Upper lobe of right lung (tissue), 1 donor: ENCODE measurements at regions not wholly inside any gene's neighbourhood (a gene's known extent, or its start where the extent isn't known, plus 50 kb on each side); places are given as distances from the start of the nearest gene placed in this dataset.

Experiments used
- ATAC-seq: fragments of 200-7000 bp; cut with Tn5 transposase; one replicate; pipeline ENCODE4 v1.9.1; 2020; ENCODE audit warnings: mild to moderate bottlenecking, moderate library complexity
- DNase-seq: peaks from one replicate; pipeline ENCODE4 v3.0.0-alpha.2; 2020
- H3K27ac ChIP-seq: fragments of 200-600 bp; one replicate; pipeline ENCODE4 v1.8.0; 2022
- H3K27me3 ChIP-seq: fragments of 200-600 bp; one replicate; pipeline ENCODE4 v1.8.0; 2022; ENCODE audit warnings: mild to moderate bottlenecking
- H3K36me3 ChIP-seq: fragments of 200-600 bp; one replicate; pipeline ENCODE4 v1.8.0; 2022
- H3K4me1 ChIP-seq: fragments of 200-600 bp; one replicate; pipeline ENCODE4 v1.8.0; 2022
- H3K4me3 ChIP-seq: fragments of 200-600 bp; one replicate; pipeline ENCODE4 v1.8.0; 2022; ENCODE audit warnings: mild to moderate bottlenecking
- H3K9me3 ChIP-seq: fragments of 200-600 bp; one replicate; pipeline ENCODE4 v1.8.0; 2022
- intact Hi-C: fragments of 100-400 bp; cut with DNase I; formaldehyde crosslinking; loops from one replicate; pipeline ENCODE4 v1.11.0; 2022
- TF ChIP-seq, protein P1 (sequence below): fragments of 200-600 bp; IDR thresholded peaks from one replicate; pipeline ENCODE4 v1.8.0; 2022; ENCODE audit warnings: antibody characterized with exemption
- donor health status: DM: no; HTN: yes; CAD: no; lungs with severe emphysema.

- Histone ChIP-seq H3K27me3 (no peaks in the 10 kb centered on the region), H3K9me3 (no peaks in the 10 kb centered on the region), H3K36me3 (no peaks in the 10 kb centered on the region), H3K4me3 (no peak overlapping the region), H3K4me1 (no peaks in the 10 kb centered on the region), H3K27ac (no peak overlapping the region)
- no peak for DNase-seq
- intact Hi-C loops: loop anchor here (10.0 kb wide), 1 partner anchor 179 kb away; no protein-coding TSS in a partner anchor
- TF ChIP-seq, protein P1, sequence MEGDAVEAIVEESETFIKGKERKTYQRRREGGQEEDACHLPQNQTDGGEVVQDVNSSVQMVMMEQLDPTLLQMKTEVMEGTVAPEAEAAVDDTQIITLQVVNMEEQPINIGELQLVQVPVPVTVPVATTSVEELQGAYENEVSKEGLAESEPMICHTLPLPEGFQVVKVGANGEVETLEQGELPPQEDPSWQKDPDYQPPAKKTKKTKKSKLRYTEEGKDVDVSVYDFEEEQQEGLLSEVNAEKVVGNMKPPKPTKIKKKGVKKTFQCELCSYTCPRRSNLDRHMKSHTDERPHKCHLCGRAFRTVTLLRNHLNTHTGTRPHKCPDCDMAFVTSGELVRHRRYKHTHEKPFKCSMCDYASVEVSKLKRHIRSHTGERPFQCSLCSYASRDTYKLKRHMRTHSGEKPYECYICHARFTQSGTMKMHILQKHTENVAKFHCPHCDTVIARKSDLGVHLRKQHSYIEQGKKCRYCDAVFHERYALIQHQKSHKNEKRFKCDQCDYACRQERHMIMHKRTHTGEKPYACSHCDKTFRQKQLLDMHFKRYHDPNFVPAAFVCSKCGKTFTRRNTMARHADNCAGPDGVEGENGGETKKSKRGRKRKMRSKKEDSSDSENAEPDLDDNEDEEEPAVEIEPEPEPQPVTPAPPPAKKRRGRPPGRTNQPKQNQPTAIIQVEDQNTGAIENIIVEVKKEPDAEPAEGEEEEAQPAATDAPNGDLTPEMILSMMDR: no peak
- ATAC-seq: no peak
Observed at GRCh38 chr2:71793926-71794325, 340.6 kb downstream of the DYSF start.

- H3K4me3 ChIP-seq: no peak overlapping the region
- intact Hi-C loops: loop anchor here (10.0 kb wide), 1 partner anchor 178 kb away; no protein-coding TSS in a partner anchor
- no peaks in the 10 kb centered on the region for H3K4me1 ChIP-seq
- peak; percentile 13 for DNase-seq
- no peaks in the 10 kb centered on the region for H3K27me3 ChIP-seq
- H3K9me3 ChIP-seq: no peaks in the 10 kb centered on the region
- TF ChIP-seq, protein P1: no peak
- no peak overlapping the region for H3K27ac ChIP-seq
- no peaks in the 10 kb centered on the region for H3K36me3 ChIP-seq
- ATAC-seq: no peak
Observed at GRCh38 chr2:71792926-71793761, 339.8 kb downstream of the DYSF start.

- Histone ChIP-seq H3K9me3 (no peaks in the 10 kb centered on the region), H3K36me3 (no peaks in the 10 kb centered on the region), H3K4me3 (no peak overlapping the region), H3K4me1 (no peaks in the 10 kb centered on the region), H3K27me3 (no peaks in the 10 kb centered on the region), H3K27ac (no peak overlapping the region)
- TF ChIP-seq, protein P1: no peak
- DNase-seq (no peak), ATAC-seq (no peak)
- intact Hi-C loops: loop anchor here (10.0 kb wide), 1 partner anchor 177 kb away; no protein-coding TSS in a partner anchor
Observed at GRCh38 chr2:71791501-71792135, 338.3 kb downstream of the DYSF start.

DNA sequence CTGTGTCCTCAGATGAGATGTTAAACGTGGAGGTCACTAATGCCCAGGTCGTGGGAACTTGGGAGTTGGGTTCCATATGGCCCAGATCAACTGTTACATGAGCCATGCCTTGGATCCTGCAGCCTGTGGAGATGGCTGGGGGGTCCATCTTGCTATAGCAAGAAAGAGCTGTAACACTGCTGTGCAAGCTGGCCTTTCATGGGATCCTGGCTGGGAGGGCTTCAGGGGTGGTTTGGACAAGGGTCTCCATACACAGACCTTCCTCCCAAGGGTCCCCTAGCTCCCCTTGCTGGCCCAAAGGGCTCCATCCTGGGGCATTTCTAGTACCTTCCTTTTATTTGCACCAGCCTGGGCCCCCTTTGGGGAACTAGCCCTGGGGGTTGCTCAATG lies 337.7 kb downstream of the DYSF start:
- intact Hi-C loops: loop anchor here (10.0 kb wide), 1 partner anchor 176 kb away; no protein-coding TSS in a partner anchor
- ATAC-seq (no peak), DNase-seq (no peak)
- Histone ChIP-seq H3K27me3 (no peaks in the 10 kb centered on the region), H3K4me3 (no peak overlapping the region), H3K27ac (no peak overlapping the region), H3K36me3 (no peaks in the 10 kb centered on the region), H3K9me3 (no peaks in the 10 kb centered on the region), H3K4me1 (no peaks in the 10 kb centered on the region)
- TF ChIP-seq, protein P1: no peak

- ATAC-seq (no peak), DNase-seq (no peak)
- TF ChIP-seq, protein P1: no peak
- Histone ChIP-seq H3K27ac (no peak overlapping the region), H3K27me3 (no peaks in the 10 kb centered on the region), H3K9me3 (no peaks in the 10 kb centered on the region), H3K4me3 (no peak overlapping the region), H3K4me1 (no peaks in the 10 kb centered on the region), H3K36me3 (no peaks in the 10 kb centered on the region)
- intact Hi-C loops: loop anchor here (10.0 kb wide), 1 partner anchor 176 kb away; no protein-coding TSS in a partner anchor
Observed at GRCh38 chr2:71790226-71791060, 337.1 kb downstream of the DYSF start.
